Panc1 (cell line): ENCODE measurements at regions not wholly inside any gene's neighbourhood (a gene's known extent, or its start where the extent isn't known, plus 50 kb on each side); places are given as distances from the start of the nearest gene placed in this dataset.

Experiments
- CTCF ChIP-seq: fragments of 450-650 bp; IDR thresholded peaks from 2 replicates; pipeline ENCODE4 v1.5.1; 2017; ENCODE audit warnings: mild to moderate bottlenecking
- POLR2AphosphoS5 ChIP-seq: IDR thresholded peaks from 2 replicates; pipeline ENCODE4 v1.6.1; 2012; ENCODE audit warnings: mild to moderate bottlenecking, low read depth, low read length, moderate library complexity
- REST ChIP-seq, 2 experiments: IDR thresholded peaks; 2 replicates each; pipeline ENCODE4 v1.6.1; 2011 to 2012; ENCODE audit warnings: low read depth in 2 of 2, control low read depth in 1 of 2, low read length in 1 of 2, mild to moderate bottlenecking in 1 of 2, moderate library complexity in 1 of 2; ENCODE audit not compliant: insufficient read depth in 1 of 2
- SIN3A ChIP-seq: IDR thresholded peaks from 2 replicates; pipeline ENCODE4 v1.6.1; 2012; ENCODE audit warnings: low read depth, mild to moderate bottlenecking, low read length, moderate library complexity, borderline replicate concordance; ENCODE audit not compliant: insufficient read depth

DNA sequence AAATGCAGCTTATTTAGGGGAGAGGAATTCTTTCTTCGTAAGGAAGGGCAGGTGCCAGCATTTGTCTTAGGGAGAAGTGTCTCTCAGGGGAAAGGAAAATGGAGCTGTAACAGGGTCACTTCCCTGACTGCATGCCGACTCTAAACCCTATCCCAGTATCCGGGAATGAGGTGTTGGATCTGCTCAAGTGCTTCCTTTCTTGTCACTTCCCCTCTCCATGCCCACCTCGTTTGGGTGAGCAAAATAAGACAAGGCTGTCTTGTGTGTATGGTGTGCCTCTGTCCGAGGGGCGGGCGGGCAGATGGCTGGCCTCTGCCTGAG is 230.1 kb upstream of the TPM1 start:
- TF ChIP-seq POLR2AphosphoS5: no peak
- no peak for TF ChIP-seq CTCF
- no peak for TF ChIP-seq REST (IDR thresholded peaks at IDR 0.05; ENCODE audit: insufficient read depth in 1 of 2, low read depth in 2 of 2, low read length in 1 of 2)
- no peak for TF ChIP-seq SIN3A
